Panc1 (cell line): ENCODE measurements at regions not wholly inside any gene's neighbourhood (a gene's known extent, or its start where the extent isn't known, plus 50 kb on each side); places are given as distances from the start of the nearest gene placed in this dataset.

Experiments used
- CTCF ChIP-seq: fragments of 450-650 bp; IDR thresholded peaks from 2 replicates; pipeline ENCODE4 v1.5.1; 2017; ENCODE audit warnings: mild to moderate bottlenecking
- POLR2AphosphoS5 ChIP-seq: IDR thresholded peaks from 2 replicates; pipeline ENCODE4 v1.6.1; 2012; ENCODE audit warnings: mild to moderate bottlenecking, low read depth, low read length, moderate library complexity
- SIN3A ChIP-seq: IDR thresholded peaks from 2 replicates; pipeline ENCODE4 v1.6.1; 2012; ENCODE audit warnings: low read depth, mild to moderate bottlenecking, low read length, moderate library complexity, borderline replicate concordance; ENCODE audit not compliant: insufficient read depth

- TF ChIP-seq CTCF (no peak), POLR2AphosphoS5 (no peak), SIN3A (no peak)
Observed at GRCh38 chr10:124180947-124181549, 87.7 kb upstream of the CHST15 start.
